Hepatocyte (in vitro differentiated cells): ENCODE measurements at regions not wholly inside any gene's neighbourhood (a gene's known extent, or its start where the extent isn't known, plus 50 kb on each side); places are given as distances from the start of the nearest gene placed in this dataset.

Experiments
- DNase-seq: peaks from one replicate; pipeline ENCODE4 v3.0.0-alpha.2; 2016; ENCODE audit warnings: low spot score
- H2AFZ ChIP-seq: fragments of 200-600 bp; sonication (generic); 2 replicates; pipeline ENCODE4 v1.6.0; 2016; ENCODE audit warnings: antibody characterized with exemption, mild to moderate bottlenecking
- H3K27ac ChIP-seq: fragments of 200-600 bp; sonication (generic); 2 replicates; pipeline ENCODE4 v1.5.1; 2016; ENCODE audit warnings: mild to moderate bottlenecking
- H3K27me3 ChIP-seq: fragments of 200-600 bp; sonication (generic); 2 replicates; pipeline ENCODE4 v1.6.1; 2016
- H3K36me3 ChIP-seq: fragments of 200-600 bp; sonication (generic); replicated peaks from 2 replicates; pipeline ENCODE4 v1.5.1; 2016; ENCODE audit warnings: low read depth; ENCODE audit not compliant: insufficient read depth
- H3K4me1 ChIP-seq: fragments of 200-600 bp; sonication (generic); 2 replicates; pipeline ENCODE4 v1.5.1; 2016; ENCODE audit warnings: mild to moderate bottlenecking, moderate library complexity; ENCODE audit not compliant: insufficient read depth
- H3K4me2 ChIP-seq: fragments of 200-600 bp; sonication (generic); 2 replicates; pipeline ENCODE4 v1.6.0; 2016
- H3K4me3 ChIP-seq: fragments of 200-600 bp; sonication (generic); 2 replicates; pipeline ENCODE4 v1.5.1; 2016; ENCODE audit warnings: mild to moderate bottlenecking
- H3K79me2 ChIP-seq: fragments of 200-600 bp; sonication (generic); 2 replicates; pipeline ENCODE4 v1.6.0; 2017; ENCODE audit warnings: mild to moderate bottlenecking
- H3K9me2 ChIP-seq: fragments of 200-600 bp; sonication (generic); replicated peaks from 2 replicates; pipeline ENCODE4 v1.6.0; 2017; ENCODE audit warnings: mild to moderate bottlenecking; ENCODE audit not compliant: insufficient read depth
- H3K9me3 ChIP-seq: fragments of 200-600 bp; sonication (generic); 2 replicates; pipeline ENCODE4 v1.5.1; 2016; ENCODE audit warnings: low read depth, mild to moderate bottlenecking
- H4K20me1 ChIP-seq: fragments of 200-600 bp; sonication (generic); 2 replicates; pipeline ENCODE4 v1.6.0; 2016; ENCODE audit warnings: mild to moderate bottlenecking; ENCODE audit not compliant: insufficient read depth, poor library complexity, severe bottlenecking
- EZH2 ChIP-seq: fragments of 200-600 bp; sonication (generic); IDR thresholded peaks from 2 replicates; pipeline ENCODE4 v1.6.1; 2016; ENCODE audit warnings: antibody characterized with exemption, mild to moderate bottlenecking, borderline replicate concordance
- EZH2phosphoT487 ChIP-seq: fragments of 200-600 bp; sonication (generic); IDR thresholded peaks from one replicate; pipeline ENCODE4 v1.6.1; 2018; ENCODE audit warnings: antibody characterized with exemption, mild to moderate bottlenecking, low read depth, moderate library complexity; ENCODE audit not compliant: unreplicated experiment, severe bottlenecking
- WGBS: methylation state at CpG from one replicate; pipeline ENCODE4 v1.1.6; 2016; ENCODE audit warnings: low lambda C conversion rate; ENCODE audit errors: missing lambda C conversion rate; 5-methylcytosine and 5-hydroxymethylcytosine counted together
- TF ChIP-seq, protein P1 (sequence below): fragments of 200-600 bp; sonication (generic); IDR thresholded peaks from 2 replicates; pipeline ENCODE4 v1.5.1; 2016; ENCODE audit warnings: antibody characterized with exemption, mild to moderate bottlenecking; ENCODE audit not compliant: poor library complexity

DNA sequence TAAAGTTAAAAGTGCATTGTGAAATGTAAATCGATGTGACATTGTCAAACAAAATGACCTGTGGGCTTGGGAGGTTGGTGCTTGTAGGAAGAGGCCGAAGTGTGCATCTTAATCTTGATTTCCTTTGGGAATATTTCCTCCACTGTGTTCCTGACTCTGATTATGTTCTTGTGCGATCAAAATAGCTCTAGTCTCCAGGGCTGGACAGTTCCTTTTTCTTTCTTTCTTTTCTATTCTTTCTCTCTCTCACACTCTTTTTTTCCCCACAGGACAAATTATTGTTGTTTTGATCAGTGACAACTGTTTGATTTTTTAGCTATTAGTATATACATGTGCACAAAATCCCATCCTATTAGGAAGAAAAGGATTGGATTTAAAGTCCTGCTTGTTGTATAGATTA lies 347.5 kb downstream of the ZSWIM6 start:
- Histone ChIP-seq H3K79me2 (no peaks in the 10 kb centered on the region), H3K9me3 (no peaks in the 10 kb centered on the region), H3K27ac (no peak overlapping the region), H3K4me2 (no peak overlapping the region), H3K36me3 (no peaks in the 10 kb centered on the region), H3K9me2 (no peaks in the 10 kb centered on the region), H3K4me3 (no peak overlapping the region), H2AFZ (no peak overlapping the region), H4K20me1 (no peaks in the 10 kb centered on the region), H3K4me1 (peaks cover under 1% of the 10 kb centered on the region), H3K27me3 (no peaks in the 10 kb centered on the region)
- no peak for DNase-seq
- TF ChIP-seq, protein P1, sequence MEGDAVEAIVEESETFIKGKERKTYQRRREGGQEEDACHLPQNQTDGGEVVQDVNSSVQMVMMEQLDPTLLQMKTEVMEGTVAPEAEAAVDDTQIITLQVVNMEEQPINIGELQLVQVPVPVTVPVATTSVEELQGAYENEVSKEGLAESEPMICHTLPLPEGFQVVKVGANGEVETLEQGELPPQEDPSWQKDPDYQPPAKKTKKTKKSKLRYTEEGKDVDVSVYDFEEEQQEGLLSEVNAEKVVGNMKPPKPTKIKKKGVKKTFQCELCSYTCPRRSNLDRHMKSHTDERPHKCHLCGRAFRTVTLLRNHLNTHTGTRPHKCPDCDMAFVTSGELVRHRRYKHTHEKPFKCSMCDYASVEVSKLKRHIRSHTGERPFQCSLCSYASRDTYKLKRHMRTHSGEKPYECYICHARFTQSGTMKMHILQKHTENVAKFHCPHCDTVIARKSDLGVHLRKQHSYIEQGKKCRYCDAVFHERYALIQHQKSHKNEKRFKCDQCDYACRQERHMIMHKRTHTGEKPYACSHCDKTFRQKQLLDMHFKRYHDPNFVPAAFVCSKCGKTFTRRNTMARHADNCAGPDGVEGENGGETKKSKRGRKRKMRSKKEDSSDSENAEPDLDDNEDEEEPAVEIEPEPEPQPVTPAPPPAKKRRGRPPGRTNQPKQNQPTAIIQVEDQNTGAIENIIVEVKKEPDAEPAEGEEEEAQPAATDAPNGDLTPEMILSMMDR = no peak
- 90% methylated on average over 3 of the region's 3 CpGs for WGBS

DNA sequence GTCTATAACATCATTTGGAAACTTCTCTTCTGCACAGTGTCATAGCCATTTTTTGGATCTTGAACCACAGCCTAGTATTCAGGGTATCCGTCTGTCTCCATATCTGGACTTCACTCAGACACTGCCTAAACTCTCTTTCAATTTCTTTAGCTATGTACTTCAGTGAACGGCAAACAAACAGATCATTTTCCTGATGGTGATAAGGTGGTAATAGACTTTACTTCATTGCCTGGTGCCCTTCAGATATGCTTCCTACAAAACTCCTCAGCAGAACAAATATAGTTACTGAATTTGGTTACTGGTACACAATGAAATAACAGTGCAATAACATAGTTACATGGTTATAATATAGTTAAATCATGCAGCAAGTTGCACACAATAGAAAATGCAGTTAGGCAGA lies 348.2 kb downstream of the ZSWIM6 start:
- H3K27ac ChIP-seq = no peak overlapping the region
- H3K36me3 ChIP-seq = no peaks in the 10 kb centered on the region
- H3K79me2 ChIP-seq = no peaks in the 10 kb centered on the region
- H3K9me2 ChIP-seq = no peaks in the 10 kb centered on the region
- TF ChIP-seq EZH2phosphoT487 = no peak
- H3K4me2 ChIP-seq = no peak overlapping the region
- H2AFZ ChIP-seq = no peak overlapping the region
- H3K4me1 ChIP-seq = no peaks in the 10 kb centered on the region
- whole genome bisulfite sequencing = 77% methylated on average over 2 of the region's 2 CpGs
- H3K9me3 ChIP-seq = no peaks in the 10 kb centered on the region
- no peaks in the 10 kb centered on the region for H4K20me1 ChIP-seq
- DNase-seq = no peak
- H3K4me3 ChIP-seq = no peak overlapping the region
- no peaks in the 10 kb centered on the region for H3K27me3 ChIP-seq

DNA sequence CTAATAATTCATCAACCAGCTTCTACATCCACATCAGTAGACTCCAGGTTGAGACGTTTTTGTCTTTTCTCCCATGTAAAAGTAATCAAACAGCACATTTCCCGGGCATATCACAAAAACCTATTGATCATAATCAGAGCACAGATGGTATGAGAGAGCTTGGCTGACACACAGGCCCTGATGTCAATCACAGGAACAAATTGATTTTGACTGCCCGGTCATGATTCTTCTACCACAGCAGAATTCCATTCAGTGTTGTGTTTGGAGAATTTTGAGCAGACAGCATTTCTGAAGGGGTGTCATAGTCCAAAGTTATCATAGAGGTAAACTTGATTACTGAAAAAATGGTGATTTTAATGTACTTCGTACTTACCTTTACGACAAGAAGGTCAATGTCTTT lies 351.1 kb downstream of the ZSWIM6 start:
- H4K20me1 ChIP-seq = no peaks in the 10 kb centered on the region
- no peaks in the 10 kb centered on the region for H3K27me3 ChIP-seq
- WGBS = 72% methylated on average over 5 of the region's 5 CpGs
- H3K4me2 ChIP-seq = no peak overlapping the region
- DNase-seq = no peak
- no peaks in the 10 kb centered on the region for H3K79me2 ChIP-seq
- peaks cover 14% of the 10 kb centered on the region for H3K4me1 ChIP-seq
- no peak overlapping the region for H3K4me3 ChIP-seq
- TF ChIP-seq EZH2 = no peak
- TF ChIP-seq, protein P1 = no peak
- no peak for TF ChIP-seq EZH2phosphoT487
- no peak overlapping the region for H2AFZ ChIP-seq
- no peaks in the 10 kb centered on the region for H3K36me3 ChIP-seq
- no peaks in the 10 kb centered on the region for H3K9me2 ChIP-seq
- H3K27ac ChIP-seq = no peak overlapping the region
- no peaks in the 10 kb centered on the region for H3K9me3 ChIP-seq

DNA sequence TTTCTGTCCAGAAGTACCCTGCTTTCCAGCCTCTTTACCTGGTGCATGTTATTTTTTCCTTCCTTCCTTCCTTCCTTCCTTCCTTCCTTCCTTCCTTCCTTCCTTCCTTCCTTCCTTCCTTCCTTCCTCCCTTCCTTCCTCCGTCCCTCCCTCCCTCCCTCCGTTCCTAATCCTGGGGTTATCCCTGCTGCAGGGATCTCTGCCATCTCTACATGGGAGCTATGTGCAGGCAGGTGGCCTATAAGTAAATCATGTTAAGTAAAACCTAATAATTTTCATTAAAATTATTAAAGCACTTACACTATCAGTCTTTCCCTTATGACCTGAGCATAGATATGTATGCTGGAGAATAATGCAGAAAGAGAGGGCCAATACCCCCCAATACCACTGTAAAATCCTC lies 351.9 kb downstream of the ZSWIM6 start:
- TF ChIP-seq, protein P1 = no peak
- TF ChIP-seq EZH2 (no peak), EZH2phosphoT487 (no peak)
- Histone ChIP-seq H3K9me2 (no peaks in the 10 kb centered on the region), H3K27ac (no peak overlapping the region), H4K20me1 (no peaks in the 10 kb centered on the region), H3K79me2 (no peaks in the 10 kb centered on the region), H3K4me1 (peaks cover 14% of the 10 kb centered on the region), H2AFZ (no peak overlapping the region), H3K27me3 (no peaks in the 10 kb centered on the region), H3K9me3 (no peaks in the 10 kb centered on the region), H3K36me3 (no peaks in the 10 kb centered on the region), H3K4me2 (no peak overlapping the region), H3K4me3 (no peak overlapping the region)
- 84% methylated on average over 2 of the region's 2 CpGs for WGBS
- DNase-seq = no peak
